ENCODE measurements at regions not wholly inside any gene's neighbourhood (a gene's known extent, or its start where the extent isn't known, plus 50 kb on each side); places are given as distances from the start of the nearest gene placed in this dataset.

DNA sequence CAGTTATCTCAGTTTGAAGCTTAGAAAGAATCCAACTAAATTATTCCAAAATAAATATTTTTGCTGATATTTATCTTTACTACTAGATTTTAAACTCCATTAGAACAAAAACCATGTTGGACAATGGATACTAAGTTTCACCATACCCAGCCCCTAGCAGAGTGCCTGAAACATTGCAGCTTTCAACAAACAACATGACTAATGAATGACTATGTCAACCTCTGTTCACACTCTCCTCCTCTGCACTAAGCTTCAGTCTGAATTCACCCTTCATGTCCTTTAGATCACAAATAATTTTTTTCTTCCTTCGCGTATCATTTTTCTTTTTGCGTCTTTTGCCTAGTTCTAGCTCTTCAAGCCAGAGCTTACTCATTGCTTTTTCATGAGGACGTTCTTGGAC is 315.2 kb downstream of the PCDH10 start:
- no peak for DNase-seq
- no peak for TF ChIP-seq POLR2A (IDR thresholded peaks at IDR 0.05; ENCODE audit: low read length)
- TF ChIP-seq GATA1 (IDR thresholded peaks at IDR 0.05; ENCODE audit: low read depth, low read length) = no peak

GRCh38 chr4:133452678-133453077 is 303.6 kb downstream of the PCDH10 start:
- TF ChIP-seq POLR2A (IDR thresholded peaks at IDR 0.05; ENCODE audit: low read length) = no peak
- TF ChIP-seq GATA1 (IDR thresholded peaks at IDR 0.05; ENCODE audit: low read depth, low read length) = no peak
- no peak for DNase-seq

GRCh38 chr4:133450813-133451212 is 301.7 kb downstream of the PCDH10 start:
- DNase-seq = no peak
- TF ChIP-seq POLR2A (IDR thresholded peaks at IDR 0.05; ENCODE audit: low read length) (no peak), GATA1 (IDR thresholded peaks at IDR 0.05; ENCODE audit: low read depth, low read length) (no peak)

- no peak for TF ChIP-seq POLR2A (IDR thresholded peaks at IDR 0.05; ENCODE audit: low read length)
- no peak for TF ChIP-seq GATA1 (IDR thresholded peaks at IDR 0.05; ENCODE audit: low read depth, low read length)
- no peak for DNase-seq
Observed at GRCh38 chr4:133440404-133440803, 291.3 kb downstream of the PCDH10 start.

DNA sequence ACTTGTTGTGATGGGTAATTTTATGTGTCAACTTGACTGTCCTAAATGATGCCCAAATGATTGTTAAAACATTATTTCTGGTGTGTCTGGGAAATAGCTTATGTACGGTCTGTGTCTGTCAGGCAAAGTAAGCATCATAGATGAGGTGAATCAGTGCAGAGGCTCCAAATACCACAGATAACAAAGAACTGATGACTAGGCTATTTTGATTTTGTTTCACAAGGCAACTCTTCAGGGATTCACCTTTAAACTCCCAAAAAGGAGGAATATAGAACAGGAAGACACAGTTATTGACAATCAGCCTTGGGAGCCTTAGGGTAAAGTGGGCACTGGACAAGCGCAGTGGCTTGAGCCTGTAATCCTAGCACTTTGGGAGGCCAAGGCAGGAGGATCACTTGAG is 290.7 kb downstream of the PCDH10 start:
- DNase-seq = no peak
- TF ChIP-seq POLR2A (IDR thresholded peaks at IDR 0.05; ENCODE audit: low read length) (no peak), GATA1 (IDR thresholded peaks at IDR 0.05; ENCODE audit: low read depth, low read length) (no peak)

- DNase-seq = no peak
- no peak for TF ChIP-seq POLR2A (IDR thresholded peaks at IDR 0.05; ENCODE audit: low read length)
- TF ChIP-seq GATA1 (IDR thresholded peaks at IDR 0.05; ENCODE audit: low read depth, low read length) = no peak
Observed at GRCh38 chr4:133424605-133425004, 275.5 kb downstream of the PCDH10 start.

DNA sequence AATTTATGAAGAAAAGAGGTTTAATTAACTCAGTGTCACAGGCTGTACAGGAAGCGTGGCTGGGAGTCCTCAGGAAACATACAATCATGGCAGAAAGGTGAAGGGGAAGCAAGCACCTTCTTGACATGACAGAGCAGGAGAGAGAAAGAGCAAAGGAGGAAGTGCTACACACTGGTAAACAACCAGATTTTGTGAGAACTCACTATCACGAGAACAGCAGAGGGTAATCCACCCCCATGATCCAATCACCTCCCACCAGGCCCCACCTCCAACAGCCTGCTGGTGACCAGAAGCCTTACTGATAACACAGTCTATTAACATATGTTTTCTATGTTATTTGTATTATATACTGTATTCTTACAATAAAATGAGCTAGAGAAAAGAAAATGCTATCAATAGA is 254.8 kb downstream of the PCDH10 start:
- no peak for DNase-seq
- TF ChIP-seq GATA1 (IDR thresholded peaks at IDR 0.05; ENCODE audit: low read depth, low read length) (no peak), POLR2A (IDR thresholded peaks at IDR 0.05; ENCODE audit: low read length) (no peak)

DNA sequence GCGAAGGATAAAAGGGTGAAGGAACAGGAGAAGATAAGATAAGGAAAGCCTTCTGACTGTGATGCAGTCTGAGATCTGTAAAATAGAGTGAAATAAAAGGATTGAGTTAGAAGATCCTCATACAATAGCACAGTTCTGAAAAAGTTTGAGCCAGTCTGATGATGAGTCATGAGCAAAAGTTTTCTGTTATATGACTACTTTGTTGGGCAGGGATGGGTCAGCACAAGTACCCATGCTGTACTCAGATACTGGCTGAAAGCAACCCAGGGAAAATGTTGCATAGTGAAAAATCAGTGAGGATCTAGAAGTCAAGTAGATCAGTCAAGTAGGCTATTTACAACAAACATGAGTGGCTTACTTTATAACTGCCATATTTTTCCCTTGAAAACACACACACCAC is 253.5 kb downstream of the PCDH10 start:
- TF ChIP-seq POLR2A (IDR thresholded peaks at IDR 0.05; ENCODE audit: low read length) (no peak), GATA1 (IDR thresholded peaks at IDR 0.05; ENCODE audit: low read depth, low read length) (no peak)
- DNase-seq = no peak

DNA sequence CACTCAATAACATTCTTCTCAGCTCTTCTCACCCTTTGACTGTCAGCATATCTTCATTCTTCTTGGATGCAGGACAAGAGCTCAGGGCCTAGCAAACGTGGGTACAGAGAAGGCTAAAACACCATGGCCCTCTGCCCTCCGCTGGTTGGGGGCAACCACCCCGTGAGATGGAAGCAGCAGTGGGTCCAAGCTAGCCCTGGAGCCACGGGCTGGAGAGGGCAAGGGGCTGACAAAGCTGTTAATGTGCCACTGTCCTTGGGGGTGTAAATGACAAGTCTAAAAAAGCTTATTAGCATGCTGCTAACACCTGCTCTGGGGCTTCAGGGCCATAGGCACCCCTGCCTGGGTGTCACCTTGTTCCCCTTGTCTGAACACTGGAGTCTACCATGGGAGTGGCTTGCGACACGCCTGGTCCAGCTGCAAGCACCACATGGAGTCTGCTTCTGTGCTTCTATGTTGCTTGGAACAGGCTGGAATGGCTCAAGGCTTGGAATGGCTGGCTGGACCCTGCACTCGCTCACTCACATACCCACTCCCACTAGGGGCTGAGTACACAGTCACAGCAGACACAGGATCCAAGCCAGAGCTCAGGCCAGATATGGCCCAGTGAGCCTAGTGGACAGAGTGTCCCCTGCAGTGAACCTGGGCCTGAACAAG is 246.0 kb downstream of the PCDH10 start:
- TF ChIP-seq GATA1 (IDR thresholded peaks at IDR 0.05; ENCODE audit: low read depth, low read length) = no peak
- TF ChIP-seq POLR2A (IDR thresholded peaks at IDR 0.05; ENCODE audit: low read length) = no peak
- DNase-seq = no peak

GRCh38 chr4:133390198-133390855 is 241.2 kb downstream of the PCDH10 start:
- TF ChIP-seq GATA1 (IDR thresholded peaks at IDR 0.05; ENCODE audit: low read depth, low read length) (no peak), POLR2A (IDR thresholded peaks at IDR 0.05; ENCODE audit: low read length) (no peak)

GRCh38 chr4:133389029-133389428 is 239.9 kb downstream of the PCDH10 start:
- no peak for DNase-seq
- no peak for TF ChIP-seq GATA1 (IDR thresholded peaks at IDR 0.05; ENCODE audit: low read depth, low read length)
- no peak for TF ChIP-seq POLR2A (IDR thresholded peaks at IDR 0.05; ENCODE audit: low read length)

More at GRCh38 chr4:133390198-133390855, 241.2 kb downstream of the PCDH10 start:
- no peak for DNase-seq

DNA sequence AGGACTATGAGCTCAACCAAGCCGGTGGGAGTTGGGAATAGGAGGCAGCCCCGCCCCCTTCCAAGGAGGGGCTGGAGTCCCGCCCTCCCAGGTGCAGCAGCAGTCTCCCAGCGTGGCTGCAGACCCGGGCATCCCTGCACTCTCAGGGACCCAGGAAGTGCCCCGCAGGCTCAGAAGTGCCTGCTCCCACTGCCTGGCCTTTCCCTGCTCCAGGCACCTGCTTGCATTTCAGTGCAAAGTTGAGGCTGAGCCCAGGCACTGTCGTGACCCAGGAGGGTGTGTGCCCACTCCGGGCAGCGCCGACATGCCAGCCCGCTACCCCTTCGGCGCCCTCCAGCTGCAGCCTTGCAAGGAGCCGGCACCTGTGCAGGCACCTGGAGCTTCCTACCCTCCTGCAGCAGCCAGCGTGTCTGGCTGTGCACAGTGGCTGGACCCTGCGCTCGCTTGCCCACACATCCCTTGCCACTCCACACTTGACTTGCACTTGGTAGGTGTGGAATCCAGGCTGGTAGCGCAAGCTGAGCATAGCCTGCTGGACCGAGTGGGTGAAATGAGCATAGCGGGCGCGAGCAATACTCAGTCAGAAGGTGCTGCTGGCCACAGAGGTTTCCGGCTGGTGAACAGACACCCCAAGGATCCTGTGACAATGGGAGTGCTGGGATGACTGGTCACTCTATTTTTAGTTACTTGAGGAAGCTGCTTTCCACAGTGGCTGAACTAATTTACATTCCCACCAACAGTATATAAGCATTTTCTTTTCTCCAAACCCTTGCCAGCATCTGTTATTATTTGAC is 236.3 kb downstream of the PCDH10 start:
- DNase-seq = no peak
- TF ChIP-seq GATA1 (IDR thresholded peaks at IDR 0.05; ENCODE audit: low read depth, low read length) = no peak
- TF ChIP-seq POLR2A (IDR thresholded peaks at IDR 0.05; ENCODE audit: low read length) = no peak

DNA sequence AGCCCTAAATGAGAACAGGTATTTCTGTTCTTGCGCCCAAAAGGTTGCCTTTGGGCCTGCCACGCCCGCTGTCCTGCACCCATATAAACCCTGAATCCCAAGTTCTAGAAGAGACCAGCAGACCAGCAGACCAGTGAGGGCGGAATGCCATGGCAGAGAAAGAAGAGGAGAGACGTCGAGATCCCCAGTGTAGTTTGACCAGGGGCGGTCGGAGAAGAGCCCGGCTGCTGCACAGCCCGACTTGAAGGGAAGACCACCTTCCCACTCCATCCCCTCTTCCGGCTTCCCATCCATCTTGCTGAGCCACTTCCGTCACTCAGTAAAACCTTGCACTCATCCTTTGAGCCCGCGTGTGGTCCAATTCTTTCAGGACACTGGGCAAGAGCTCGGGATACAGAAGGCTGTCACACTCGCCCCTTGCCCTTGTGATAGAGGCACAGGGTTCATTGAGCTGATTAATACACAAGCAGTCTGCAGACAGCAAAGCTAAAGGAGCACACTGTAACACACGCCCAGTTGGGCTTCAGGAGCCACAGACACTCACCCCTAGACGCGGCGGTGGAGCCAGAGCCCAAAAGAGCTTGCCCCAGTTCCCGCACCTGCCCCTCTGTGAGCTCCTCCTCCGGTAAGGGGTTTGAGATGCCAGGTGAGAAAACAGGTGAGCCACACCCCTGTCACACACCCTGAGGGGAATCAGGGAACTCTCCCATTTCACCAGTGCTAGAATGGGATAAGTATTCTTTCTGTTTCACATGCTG is 230.8 kb downstream of the PCDH10 start:
- DNase-seq = no peak
- TF ChIP-seq GATA1 (IDR thresholded peaks at IDR 0.05; ENCODE audit: low read depth, low read length) (no peak), POLR2A (IDR thresholded peaks at IDR 0.05; ENCODE audit: low read length) (no peak)

DNA sequence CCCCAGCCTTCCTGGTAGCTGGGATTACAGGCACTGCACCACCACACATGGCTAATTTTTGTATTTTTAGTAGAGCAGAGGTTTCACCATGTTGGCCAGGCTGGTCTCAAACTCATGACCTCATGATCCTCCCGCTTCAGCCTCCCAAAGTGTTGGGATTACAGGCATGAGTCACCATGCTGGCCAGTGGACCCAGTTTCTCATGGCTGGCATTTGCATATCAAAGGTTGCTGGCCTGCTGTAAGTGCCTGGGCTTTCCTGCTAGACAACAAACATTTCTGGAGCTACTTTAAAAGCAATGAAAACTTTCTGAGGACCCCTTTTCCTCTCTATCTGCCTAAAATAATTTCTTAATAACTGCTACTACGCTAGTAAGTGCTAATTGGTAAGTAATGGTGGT is 228.2 kb downstream of the PCDH10 start:
- TF ChIP-seq POLR2A (IDR thresholded peaks at IDR 0.05; ENCODE audit: low read length) (no peak), GATA1 (IDR thresholded peaks at IDR 0.05; ENCODE audit: low read depth, low read length) (no peak)
- DNase-seq = no peak
